Panc1 (cell line): ENCODE measurements at regions not wholly inside any gene's neighbourhood (a gene's known extent, or its start where the extent isn't known, plus 50 kb on each side); places are given as distances from the start of the nearest gene placed in this dataset.

Experiments
- ATAC-seq: fragments of 200-7000 bp; cut with Tn5 transposase; 2 replicates; pipeline ENCODE4 v1.9.1; 2020; ENCODE audit warnings: mild to moderate bottlenecking, moderate library complexity
- BruUV-seq: library from RNA; stranded (reverse); fragments of 400-500 nt; replicated peaks from 2 replicates; lab custom pipeline; 2021; lab: Mats Ljungman, UMichigan
- CTCF ChIA-PET: fragments of 300-600 bp; sonication (Branson Sonifier 250); formaldehyde crosslinking; loops from one replicate; lab custom pipeline; 2022; ENCODE audit warnings: antibody characterized with exemption; lab: Charles Lee
- POLR2A ChIA-PET: fragments of 300-600 bp; sonication (Branson Sonifier 250); formaldehyde crosslinking; loops from one replicate; lab custom pipeline; 2022; ENCODE audit warnings: antibody characterized with exemption; lab: Charles Lee
- DNase-seq: peaks from one replicate; pipeline ENCODE4 v3.0.0-alpha.2; 2010; ENCODE audit warnings: low read depth, low spot score
- H3K27ac ChIP-seq: 2 replicates; pipeline ENCODE4 v1.5.1; 2011; ENCODE audit warnings: mild to moderate bottlenecking, low read length, inconsistent platforms
- H3K27me3 ChIP-seq: fragments of 200-500 bp; sonication (Bioruptor generic); 2 replicates; pipeline ENCODE4 v1.6.0; 2014; ENCODE audit warnings: low read length, inconsistent platforms; ENCODE audit not compliant: control insufficient read depth, insufficient read depth
- H3K36me3 ChIP-seq: fragments of 200-500 bp; sonication (Bioruptor generic); 2 replicates; pipeline ENCODE4 v1.5.1; 2014; ENCODE audit warnings: inconsistent platforms, mild to moderate bottlenecking, low read length, moderate library complexity; ENCODE audit not compliant: control insufficient read depth, insufficient read depth
- H3K4me1 ChIP-seq: 2 replicates; pipeline ENCODE4 v1.5.1; 2011; ENCODE audit warnings: inconsistent platforms, mild to moderate bottlenecking, low read length, moderate library complexity; ENCODE audit not compliant: control insufficient read depth, insufficient read depth
- H3K4me3 ChIP-seq, 2 experiments: 2 replicates each; pipeline ENCODE4 v1.5.1; 2011 to 2012; ENCODE audit warnings: low read depth in 2 of 2, low read length in 2 of 2, mild to moderate bottlenecking in 2 of 2, inconsistent platforms in 1 of 2, moderate library complexity in 1 of 2
- H3K9me3 ChIP-seq: fragments of 200-500 bp; sonication (Bioruptor generic); 2 replicates; pipeline ENCODE4 v1.5.1; 2014; ENCODE audit warnings: low read depth, mild to moderate bottlenecking, inconsistent platforms, low read length, moderate library complexity; ENCODE audit not compliant: control insufficient read depth, insufficient read depth
- CTCF ChIP-seq: fragments of 450-650 bp; IDR thresholded peaks from 2 replicates; pipeline ENCODE4 v1.5.1; 2017; ENCODE audit warnings: mild to moderate bottlenecking
- POLR2AphosphoS5 ChIP-seq: IDR thresholded peaks from 2 replicates; pipeline ENCODE4 v1.6.1; 2012; ENCODE audit warnings: mild to moderate bottlenecking, low read depth, low read length, moderate library complexity
- SIN3A ChIP-seq: IDR thresholded peaks from 2 replicates; pipeline ENCODE4 v1.6.1; 2012; ENCODE audit warnings: low read depth, mild to moderate bottlenecking, low read length, moderate library complexity, borderline replicate concordance; ENCODE audit not compliant: insufficient read depth
- TCF7L2 ChIP-seq: IDR thresholded peaks from 2 replicates; pipeline ENCODE4 v1.6.1; 2011; ENCODE audit warnings: mild to moderate bottlenecking, low read depth, low read length, inconsistent platforms
- in situ Hi-C: cut with HindIII; loops from 2 replicates; pipeline ENCODE4 v1.10.0; 2016; ENCODE audit warnings: low sequenced_read_pairs, low pct_unique_long_range_greater_than_20kb
- intact Hi-C: fragments of 100-400 bp; cut with micrococcal nuclease; formaldehyde crosslinking; loops from one replicate; pipeline ENCODE4 v1.10.0; 2022; ENCODE audit not compliant: unreplicated experiment
- TF ChIP-seq, protein P1 (sequence below), 2 experiments: IDR thresholded peaks; 2 replicates each; pipeline ENCODE4 v1.6.1; 2011 to 2012; ENCODE audit warnings: low read depth in 2 of 2, control low read depth in 1 of 2, low read length in 1 of 2, mild to moderate bottlenecking in 1 of 2, moderate library complexity in 1 of 2; ENCODE audit not compliant: insufficient read depth in 1 of 2

- no peaks in the 10 kb centered on the region for H3K4me1 ChIP-seq
- no peak overlapping the region for H3K4me3 ChIP-seq
- in situ Hi-C loops = no loop called here
- TF ChIP-seq SIN3A (no peak), TCF7L2 (no peak), POLR2AphosphoS5 (no peak), CTCF (no peak)
- TF ChIP-seq, protein P1, sequence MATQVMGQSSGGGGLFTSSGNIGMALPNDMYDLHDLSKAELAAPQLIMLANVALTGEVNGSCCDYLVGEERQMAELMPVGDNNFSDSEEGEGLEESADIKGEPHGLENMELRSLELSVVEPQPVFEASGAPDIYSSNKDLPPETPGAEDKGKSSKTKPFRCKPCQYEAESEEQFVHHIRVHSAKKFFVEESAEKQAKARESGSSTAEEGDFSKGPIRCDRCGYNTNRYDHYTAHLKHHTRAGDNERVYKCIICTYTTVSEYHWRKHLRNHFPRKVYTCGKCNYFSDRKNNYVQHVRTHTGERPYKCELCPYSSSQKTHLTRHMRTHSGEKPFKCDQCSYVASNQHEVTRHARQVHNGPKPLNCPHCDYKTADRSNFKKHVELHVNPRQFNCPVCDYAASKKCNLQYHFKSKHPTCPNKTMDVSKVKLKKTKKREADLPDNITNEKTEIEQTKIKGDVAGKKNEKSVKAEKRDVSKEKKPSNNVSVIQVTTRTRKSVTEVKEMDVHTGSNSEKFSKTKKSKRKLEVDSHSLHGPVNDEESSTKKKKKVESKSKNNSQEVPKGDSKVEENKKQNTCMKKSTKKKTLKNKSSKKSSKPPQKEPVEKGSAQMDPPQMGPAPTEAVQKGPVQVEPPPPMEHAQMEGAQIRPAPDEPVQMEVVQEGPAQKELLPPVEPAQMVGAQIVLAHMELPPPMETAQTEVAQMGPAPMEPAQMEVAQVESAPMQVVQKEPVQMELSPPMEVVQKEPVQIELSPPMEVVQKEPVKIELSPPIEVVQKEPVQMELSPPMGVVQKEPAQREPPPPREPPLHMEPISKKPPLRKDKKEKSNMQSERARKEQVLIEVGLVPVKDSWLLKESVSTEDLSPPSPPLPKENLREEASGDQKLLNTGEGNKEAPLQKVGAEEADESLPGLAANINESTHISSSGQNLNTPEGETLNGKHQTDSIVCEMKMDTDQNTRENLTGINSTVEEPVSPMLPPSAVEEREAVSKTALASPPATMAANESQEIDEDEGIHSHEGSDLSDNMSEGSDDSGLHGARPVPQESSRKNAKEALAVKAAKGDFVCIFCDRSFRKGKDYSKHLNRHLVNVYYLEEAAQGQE (IDR thresholded peaks at IDR 0.05; ENCODE audit: insufficient read depth in 1 of 2, low read depth in 2 of 2, low read length in 1 of 2) = no peak
- H3K27ac ChIP-seq = no peak overlapping the region
- H3K9me3 ChIP-seq = no peaks in the 10 kb centered on the region
- H3K36me3 ChIP-seq = no peaks in the 10 kb centered on the region
- ChIA-PET POLR2A (no interaction called here), CTCF (no interaction called here)
- no TSS peak for BruUV-seq
- DNase-seq (no peak), ATAC-seq (no peak)
- H3K27me3 ChIP-seq = no peaks in the 10 kb centered on the region
- intact Hi-C loops = no loop called here
Measured at GRCh38 chr9:73775757-73776156, 624.1 kb downstream of the ANXA1 start.

DNA sequence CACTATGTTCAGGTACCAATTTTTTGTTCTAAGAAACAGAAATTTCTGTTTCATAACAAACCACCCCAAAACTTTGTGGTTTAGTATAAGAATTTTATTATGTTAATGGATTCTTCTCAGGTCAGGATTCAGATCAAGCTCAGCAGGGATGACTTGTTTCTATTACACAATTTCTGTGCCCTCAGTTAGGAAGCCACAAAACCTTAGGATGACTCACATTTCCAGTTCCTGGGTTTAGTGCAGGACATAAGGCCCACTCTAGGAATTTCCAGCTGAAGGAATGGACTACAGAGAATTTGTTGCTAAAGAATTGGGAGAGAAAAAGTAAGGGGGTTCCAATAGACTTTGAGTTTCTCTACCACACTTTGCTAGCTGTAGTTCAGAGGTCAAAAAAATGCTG lies 629.3 kb downstream of the ANXA1 start:
- ChIA-PET CTCF (no interaction called here), POLR2A (no interaction called here)
- H3K27ac ChIP-seq = no peak overlapping the region
- no peaks in the 10 kb centered on the region for H3K36me3 ChIP-seq
- BruUV-seq = no TSS peak
- ATAC-seq (no peak), DNase-seq (no peak)
- H3K27me3 ChIP-seq = no peaks in the 10 kb centered on the region
- no peaks in the 10 kb centered on the region for H3K9me3 ChIP-seq
- in situ Hi-C loops (no loop called here), intact Hi-C loops (no loop called here)
- H3K4me3 ChIP-seq = no peak overlapping the region
- TF ChIP-seq POLR2AphosphoS5 = no peak
- H3K4me1 ChIP-seq = no peaks in the 10 kb centered on the region

GRCh38 chr9:73782166-73782565 lies 630.5 kb downstream of the ANXA1 start:
- Histone ChIP-seq H3K27me3 (no peaks in the 10 kb centered on the region), H3K4me1 (no peaks in the 10 kb centered on the region), H3K36me3 (no peaks in the 10 kb centered on the region), H3K4me3 (no peak overlapping the region), H3K27ac (no peak overlapping the region), H3K9me3 (no peaks in the 10 kb centered on the region)
- ChIA-PET POLR2A (no interaction called here), CTCF (interaction anchor here (0.6 kb wide), 1 partner anchor 19 kb away, joined by 3 read pairs; no protein-coding TSS in a partner anchor)
- TF ChIP-seq CTCF (no peak), POLR2AphosphoS5 (no peak), TCF7L2 (no peak), SIN3A (no peak)
- TF ChIP-seq, protein P1 (IDR thresholded peaks at IDR 0.05; ENCODE audit: insufficient read depth in 1 of 2, low read depth in 2 of 2, low read length in 1 of 2) = no peak
- no peak for ATAC-seq
- intact Hi-C loops (no loop called here), in situ Hi-C loops (no loop called here)
- no TSS peak for BruUV-seq
- DNase-seq = no peak
